CD4-positive, alpha-beta memory T cell (primary cell): ENCODE measurements at regions not wholly inside any gene's neighbourhood (a gene's known extent, or its start where the extent isn't known, plus 50 kb on each side); places are given as distances from the start of the nearest gene placed in this dataset.
A peak's percentile ranks its signal among the peaks of the same experiment; 100 is the strongest.
"Not testable (repeated sequence)": the region's sequence is repeated elsewhere in the genome, so short reads cannot be mapped to it uniquely, and the experiment has no call there.

Experiments used
- CTCF ChIA-PET: fragments of 350-600 bp; sonication (Branson Sonifier 250); formaldehyde crosslinking; loops from one replicate; lab custom pipeline; 2021; ENCODE audit warnings: inconsistent platforms; ENCODE audit not compliant: partially characterized antibody; lab: Charles Lee
- POLR2A ChIA-PET: fragments of 350-600 bp; sonication (Branson Sonifier 250); formaldehyde crosslinking; loops from one replicate; lab custom pipeline; 2021; ENCODE audit not compliant: partially characterized antibody; lab: Charles Lee
- DNase-seq, 5 donors: peaks; one replicate each; pipeline versions ENCODE4 v3.0.0 to v3.0.0-alpha.2; 2020 to 2022; ENCODE audit warnings: mixed read lengths in 1 of 5
- H3K27ac ChIP-seq: one replicate; pipeline ENCODE4 v1.7.0; 2013; ENCODE audit warnings: low read depth, low read length
- H3K27me3 ChIP-seq: 2 replicates; pipeline ENCODE4 v1.7.0; 2013; ENCODE audit warnings: mild to moderate bottlenecking, low read length, moderate library complexity; ENCODE audit not compliant: insufficient read depth
- H3K36me3 ChIP-seq: 2 replicates; pipeline ENCODE4 v1.7.0; 2013; ENCODE audit warnings: mild to moderate bottlenecking, low read length, moderate library complexity; ENCODE audit not compliant: insufficient read depth
- H3K4me1 ChIP-seq: 2 replicates; pipeline ENCODE4 v1.7.0; 2013; ENCODE audit warnings: mild to moderate bottlenecking, low read length, moderate library complexity; ENCODE audit not compliant: insufficient read depth
- H3K4me3 ChIP-seq, 2 donors: one replicate each; pipeline ENCODE4 v1.7.0; 2013; ENCODE audit warnings: low read length in 2 of 2, mild to moderate bottlenecking in 1 of 2
- H3K9me3 ChIP-seq, 2 donors: one replicate each; pipeline ENCODE4 v1.7.0; 2013; ENCODE audit warnings: low read length in 2 of 2, control low read depth in 1 of 2; ENCODE audit not compliant: control insufficient read depth in 1 of 2
- H3K27ac Mint-ChIP-seq, 7 donors: one replicate each; pipeline ENCODE4 v1.8.0; 2020 to 2021; ENCODE audit warnings: mixed read lengths in 7 of 7, mild to moderate bottlenecking in 6 of 7, inconsistent platforms in 3 of 7, moderate library complexity in 3 of 7
- H3K27me3 Mint-ChIP-seq, 2 donors: one replicate each; pipeline ENCODE4 v1.8.0; 2020 to 2021; ENCODE audit warnings: mixed read lengths in 2 of 2
- H3K36me3 Mint-ChIP-seq, 2 donors: one replicate each; pipeline ENCODE4 v1.8.0; 2020 to 2021; ENCODE audit warnings: mixed read lengths in 2 of 2, inconsistent platforms in 1 of 2, mild to moderate bottlenecking in 1 of 2
- H3K4me1 Mint-ChIP-seq, 4 donors: one replicate each; pipeline ENCODE4 v1.8.0; 2020 to 2021; ENCODE audit warnings: mixed read lengths in 4 of 4, mild to moderate bottlenecking in 1 of 4
- H3K4me3 Mint-ChIP-seq, 8 donors: one replicate each; pipeline ENCODE4 v1.8.0; 2020 to 2021; ENCODE audit warnings: mixed read lengths in 8 of 8, mild to moderate bottlenecking in 7 of 8, moderate library complexity in 6 of 8, inconsistent platforms in 3 of 8
- H3K9me3 Mint-ChIP-seq, 8 donors: one replicate each; pipeline ENCODE4 v1.8.0; 2020 to 2021; ENCODE audit warnings: mixed read lengths in 8 of 8, mild to moderate bottlenecking in 5 of 8, inconsistent platforms in 3 of 8, moderate library complexity in 1 of 8
- intact Hi-C: fragments of 100-400 bp; cut with micrococcal nuclease; formaldehyde crosslinking; loops from one replicate; pipeline ENCODE4 v1.15.1; 2023

GRCh38 chr5:50501491-50502228 is 60.6 kb upstream of the EMB start:
- ChIA-PET POLR2A (interaction anchor here (2.4 to 2.5 kb wide), 2 partner anchors 56 to 61 kb away, joined by 7 to 11 read pairs; partner anchors contain the start of gene EMB), CTCF (interaction anchor here (0.6 to 1.9 kb wide), 6 partner anchors 10 to 73 kb away, joined by 3 to 4 read pairs (median 3); partner anchors contain the start of gene EMB)
- Histone ChIP-seq H3K27me3 (no peaks in the 10 kb centered on the region), H3K4me1 (peaks cover 11% of the 10 kb centered on the region), H3K36me3 (no peaks in the 10 kb centered on the region), H3K4me3 (no peak overlapping the region), H3K27ac (no peak overlapping the region), H3K9me3 (no peaks in the 10 kb centered on the region)
- peak in 4 of 5 donors; percentile 5 to 15 (median 8) for DNase-seq
- Mint-ChIP-seq H3K27me3 (no peaks in the 10 kb centered on the region), H3K9me3 (peaks cover 0 to 16% (median 9%) of the 10 kb centered on the region in 8 donors), H3K36me3 (peaks cover 0 to 5% of the 10 kb centered on the region in 2 donors), H3K4me1 (peaks cover 14 to 38% (median 21%) of the 10 kb centered on the region in 4 donors), H3K27ac (peak overlapping the region; percentile 47 to 86 (median 72)), H3K4me3 (peak overlapping the region; percentile 37 to 81 (median 60))
- intact Hi-C loops: no loop called here

GRCh38 chr5:50513028-50513457 is 72.0 kb upstream of the EMB start:
- peaks cover 8 to 24% (median 17%) of the 10 kb centered on the region in 4 donors for H3K4me1 Mint-ChIP-seq
- H3K36me3 ChIP-seq, H3K27me3 Mint-ChIP-seq, H3K4me3 ChIP-seq, H3K36me3 Mint-ChIP-seq, H3K9me3 ChIP-seq, H3K27me3 ChIP-seq, H3K4me3 Mint-ChIP-seq, H3K27ac ChIP-seq, H3K4me1 ChIP-seq: not testable (repeated sequence)
- intact Hi-C loops: loop anchor here (1.0 to 5.0 kb wide), 3 partner anchors 73 to 238 kb away; partner anchors contain the start of gene PARP8
- DNase-seq: peak in 3 of 5 donors; percentile 26 to 29 (median 29)
- H3K9me3 Mint-ChIP-seq: peaks cover 0 to 18% (median 3%) of the 10 kb centered on the region in 8 donors
- ChIA-PET POLR2A (interaction anchor here (1.0 to 2.1 kb wide), 3 partner anchors 72 to 156 kb away, joined by 4 to 10 read pairs (median 5); partner anchors contain the start of gene EMB), CTCF (interaction anchor here (0.8 to 4.9 kb wide), 6 partner anchors 39 to 238 kb away, joined by 3 to 51 read pairs (median 6); partner anchors contain the start of gene EMB)
- H3K27ac Mint-ChIP-seq: peak overlapping the region in 2 of 7 donors; percentile 53 to 75

GRCh38 chr5:50521060-50521459 is 80.0 kb upstream of the EMB start:
- H3K9me3 ChIP-seq, H3K27ac ChIP-seq, H3K27me3 Mint-ChIP-seq, H3K36me3 Mint-ChIP-seq, H3K4me3 ChIP-seq, POLR2A ChIA-PET, H3K27me3 ChIP-seq, H3K4me1 ChIP-seq, CTCF ChIA-PET, DNase-seq, H3K4me3 Mint-ChIP-seq, H3K36me3 ChIP-seq, intact Hi-C loops: not testable (repeated sequence)
- Mint-ChIP-seq H3K9me3 (peaks cover 0 to 35% (median 7%) of the 10 kb centered on the region in 8 donors), H3K27ac (peak overlapping the region in 3 of 7 donors; percentile 30 to 69 (median 63)), H3K4me1 (peaks cover 5 to 10% (median 8%) of the 10 kb centered on the region in 4 donors)

DNA sequence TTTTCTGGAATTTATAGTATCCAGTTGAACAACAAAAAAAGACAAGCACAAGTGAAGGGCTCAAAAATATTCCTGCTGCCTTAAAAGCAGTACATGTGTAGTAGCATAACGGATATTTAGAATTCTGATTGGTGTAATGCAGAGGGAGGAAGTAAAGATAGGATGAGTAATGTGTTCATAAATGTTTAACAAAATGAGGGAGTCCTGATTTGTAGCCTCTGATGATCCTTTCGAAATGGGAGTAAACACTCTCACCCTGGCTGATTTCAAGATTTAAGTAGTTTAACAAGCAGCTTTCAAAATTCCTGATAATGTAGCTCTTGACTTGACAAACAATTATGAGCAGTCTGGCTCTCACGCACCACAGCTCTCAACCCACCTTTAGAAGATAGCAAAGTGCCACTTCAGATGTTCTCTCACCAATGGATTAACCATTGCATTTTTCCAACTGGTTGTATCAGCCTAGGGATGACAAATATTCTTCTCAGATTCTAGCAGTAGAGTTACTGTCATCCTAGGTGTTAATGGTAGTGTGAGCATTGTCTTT is 86.5 kb upstream of the EMB start:
- POLR2A ChIA-PET: interaction anchor here (1.2 kb wide), 1 partner anchor 86 kb away, joined by 3 read pairs; the partner anchor contains the start of gene EMB
- H3K36me3 Mint-ChIP-seq, H3K9me3 ChIP-seq, H3K4me3 Mint-ChIP-seq, intact Hi-C loops, H3K4me1 ChIP-seq, H3K27ac Mint-ChIP-seq, H3K4me3 ChIP-seq, CTCF ChIA-PET, H3K36me3 ChIP-seq, H3K27ac ChIP-seq, DNase-seq, H3K9me3 Mint-ChIP-seq, H3K27me3 ChIP-seq, H3K27me3 Mint-ChIP-seq: not testable (repeated sequence)
- peaks cover 6 to 17% (median 8%) of the 10 kb centered on the region in 4 donors for H3K4me1 Mint-ChIP-seq

DNA sequence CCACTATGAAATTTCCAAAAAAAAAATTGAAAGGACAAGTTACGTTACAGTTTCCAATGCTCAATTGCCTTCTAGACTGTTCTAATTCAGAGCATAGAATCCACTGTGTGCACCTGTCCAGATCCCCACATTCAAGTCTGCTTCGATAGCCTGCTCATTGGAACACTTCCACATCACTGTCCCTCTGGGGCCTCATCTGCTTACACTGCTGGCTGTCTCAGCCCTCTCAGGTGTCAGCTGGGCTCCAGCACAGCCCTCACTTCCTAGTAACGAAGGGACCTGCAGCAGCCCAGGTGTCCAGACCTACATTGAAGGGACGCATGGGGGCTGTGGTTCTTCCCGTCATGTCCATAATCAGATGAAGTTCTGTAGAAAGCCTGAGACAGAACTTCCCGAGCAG is 94.3 kb upstream of the EMB start:
- Histone ChIP-seq H3K27me3 (no peaks in the 10 kb centered on the region), H3K9me3 (no peaks in the 10 kb centered on the region), H3K4me1 (no peaks in the 10 kb centered on the region), H3K27ac (no peak overlapping the region), H3K36me3 (no peaks in the 10 kb centered on the region), H3K4me3 (no peak overlapping the region)
- Mint-ChIP-seq H3K9me3 (peaks cover 0 to 10% (median 3%) of the 10 kb centered on the region in 8 donors), H3K27ac (no peak overlapping the region), H3K36me3 (no peaks in the 10 kb centered on the region), H3K4me3 (no peak overlapping the region), H3K27me3 (no peaks in the 10 kb centered on the region), H3K4me1 (peaks cover 4 to 9% (median 7%) of the 10 kb centered on the region in 4 donors)
- DNase-seq: no peak
- CTCF ChIA-PET: no interaction called here
- intact Hi-C loops: no loop called here
- POLR2A ChIA-PET: no interaction called here

DNA sequence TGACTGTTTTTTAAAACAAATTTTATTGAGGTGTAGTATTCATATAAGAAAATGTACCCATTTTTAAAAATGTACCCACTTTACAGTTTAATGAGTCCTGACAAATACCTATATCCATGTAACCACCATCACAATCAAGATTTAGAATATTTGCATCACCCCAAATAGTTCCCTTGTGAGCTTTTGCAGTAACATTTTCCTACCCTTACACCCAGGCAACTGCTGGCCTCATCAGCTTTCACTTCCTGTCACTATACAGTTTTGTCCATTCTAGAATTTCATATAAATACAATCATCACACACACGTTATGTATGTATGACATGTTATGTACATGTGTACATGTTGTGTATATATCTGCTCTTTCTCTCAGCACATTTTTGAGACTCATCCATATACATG is 96.4 kb upstream of the EMB start:
- Mint-ChIP-seq H3K9me3 (peaks cover 0 to 15% (median 5%) of the 10 kb centered on the region in 8 donors), H3K27ac (peak overlapping the region in 1 of 7 donors; percentile 72)
- H3K4me1 ChIP-seq, H3K27me3 Mint-ChIP-seq, CTCF ChIA-PET, POLR2A ChIA-PET, H3K4me3 Mint-ChIP-seq, H3K4me3 ChIP-seq, DNase-seq, H3K9me3 ChIP-seq, H3K27ac ChIP-seq, H3K27me3 ChIP-seq, H3K36me3 Mint-ChIP-seq, H3K36me3 ChIP-seq, intact Hi-C loops, H3K4me1 Mint-ChIP-seq: not testable (repeated sequence)

GRCh38 chr5:50547303-50547702 is 106.2 kb upstream of the EMB start:
- DNase-seq: no peak

More at GRCh38 chr5:50547303-50547702, 106.2 kb upstream of the EMB start:
- Mint-ChIP-seq H3K4me1 (peaks cover 5 to 22% (median 8%) of the 10 kb centered on the region in 4 donors), H3K4me3 (no peak overlapping the region), H3K36me3 (no peaks in the 10 kb centered on the region), H3K9me3 (peaks cover 0 to 20% (median 4%) of the 10 kb centered on the region in 8 donors), H3K27me3 (no peaks in the 10 kb centered on the region), H3K27ac (peak overlapping the region in 2 of 7 donors; percentile 26 to 51)
- Histone ChIP-seq H3K4me3 (no peak overlapping the region), H3K27me3 (no peaks in the 10 kb centered on the region), H3K4me1 (peaks cover 6% of the 10 kb centered on the region), H3K36me3 (no peaks in the 10 kb centered on the region), H3K27ac (no peak overlapping the region), H3K9me3 (no peaks in the 10 kb centered on the region)
- ChIA-PET CTCF (no interaction called here), POLR2A (no interaction called here)
- intact Hi-C loops: no loop called here
